HG03439 (cell line): ENCODE measurements at regions not wholly inside any gene's neighbourhood (a gene's known extent, or its start where the extent isn't known, plus 50 kb on each side); places are given as distances from the start of the nearest gene placed in this dataset.

Experiments
- ATAC-seq: cut with Tn5 transposase; IDR thresholded peaks from one replicate; pipeline ENCODE4 v1.9.1; 2021; ENCODE audit warnings: mild to moderate bottlenecking, moderate library complexity; ENCODE audit not compliant: unreplicated experiment

- ATAC-seq, result no peak
Observed at GRCh38 chr12:75974323-75975187, 57.0 kb downstream of the PHLDA1 start.

GRCh38 chr12:75971253-75971652 is 60.3 kb downstream of the PHLDA1 start:
- no peak for ATAC-seq

- ATAC-seq, result no peak
Observed at GRCh38 chr12:75970310-75970709, 61.3 kb downstream of the PHLDA1 start.

- ATAC-seq, result no peak
Observed at GRCh38 chr12:75969768-75970167, 61.8 kb downstream of the PHLDA1 start.

- no peak for ATAC-seq
Observed at GRCh38 chr12:75965661-75966060, 65.9 kb downstream of the PHLDA1 start.

GRCh38 chr12:75964150-75964549 is 67.4 kb downstream of the PHLDA1 start:
- ATAC-seq, result no peak

GRCh38 chr12:75961878-75962277 is 69.7 kb downstream of the PHLDA1 start:
- ATAC-seq, result no peak

GRCh38 chr12:75960954-75961661 is 70.5 kb downstream of the PHLDA1 start:
- no peak for ATAC-seq

- ATAC-seq, result no peak
Observed at GRCh38 chr12:75960086-75960910, 71.3 kb downstream of the PHLDA1 start.

- no peak for ATAC-seq
Observed at GRCh38 chr12:75959506-75959905, 72.1 kb downstream of the PHLDA1 start.

- ATAC-seq, result no peak
Observed at GRCh38 chr12:75959060-75959459, 72.5 kb downstream of the PHLDA1 start.

GRCh38 chr12:75955251-75955650 is 76.3 kb downstream of the PHLDA1 start:
- ATAC-seq, result no peak

- no peak for ATAC-seq
Observed at GRCh38 chr12:75954749-75955148, 76.8 kb downstream of the PHLDA1 start.

- ATAC-seq, result no peak
Observed at GRCh38 chr12:75954041-75954440, 77.5 kb downstream of the PHLDA1 start.

- ATAC-seq, result no peak
Observed at GRCh38 chr12:75953312-75953906, 78.2 kb downstream of the PHLDA1 start.

- no peak for ATAC-seq
Observed at GRCh38 chr12:75951399-75952278, 79.9 kb downstream of the PHLDA1 start.

GRCh38 chr12:75947156-75947723 is 84.3 kb downstream of the PHLDA1 start:
- ATAC-seq, result no peak

- ATAC-seq, result no peak
Observed at GRCh38 chr12:75945581-75945980, 86.0 kb downstream of the PHLDA1 start.

- no peak for ATAC-seq
Observed at GRCh38 chr12:75944905-75945432, 86.6 kb downstream of the PHLDA1 start.
